GM19397 (cell line): ENCODE measurements at regions not wholly inside any gene's neighbourhood (a gene's known extent, or its start where the extent isn't known, plus 50 kb on each side); places are given as distances from the start of the nearest gene placed in this dataset.
"Not testable (repeated sequence)": the region's sequence is repeated elsewhere in the genome, so short reads cannot be mapped to it uniquely, and the experiment has no call there.

Experiments used
- ATAC-seq: cut with Tn5 transposase; IDR thresholded peaks from one replicate; pipeline ENCODE4 v1.9.1; 2021; ENCODE audit warnings: mild to moderate bottlenecking, moderate library complexity; ENCODE audit not compliant: unreplicated experiment

- no peak for ATAC-seq
Observed at GRCh38 chrX:124690495-124690894, 344.1 kb downstream of the SH2D1A start.

- ATAC-seq = no peak
Observed at GRCh38 chrX:124699876-124700275, 353.5 kb downstream of the SH2D1A start.

GRCh38 chrX:124717537-124717936 lies 371.2 kb downstream of the SH2D1A start:
- ATAC-seq = no peak

- ATAC-seq = no peak
Observed at GRCh38 chrX:124719060-124719459, 372.7 kb downstream of the SH2D1A start.

- no peak for ATAC-seq
Observed at GRCh38 chrX:124720532-124720931, 374.2 kb downstream of the SH2D1A start.

- ATAC-seq = no peak
Observed at GRCh38 chrX:124725502-124725901, 379.1 kb downstream of the SH2D1A start.

GRCh38 chrX:124726292-124726691 lies 379.9 kb downstream of the SH2D1A start:
- ATAC-seq = no peak

DNA sequence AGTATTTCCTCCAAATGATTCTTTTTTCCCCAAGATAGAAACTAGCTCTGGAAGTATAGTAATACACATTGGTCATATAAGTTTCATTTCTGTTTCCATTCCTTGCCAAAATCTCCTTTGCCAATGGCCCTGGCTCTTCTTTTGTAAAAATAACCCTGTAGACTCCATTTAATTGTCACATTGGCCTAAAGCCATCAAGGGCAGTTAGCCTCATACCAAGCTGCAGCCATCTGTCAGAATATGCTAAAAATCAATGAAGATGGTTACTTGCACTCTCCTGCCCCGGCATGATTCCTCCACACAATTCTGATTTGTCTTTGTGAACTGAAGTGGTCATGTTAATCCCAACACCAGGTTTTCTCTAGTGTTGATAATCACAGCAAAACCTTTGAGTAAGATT lies 380.5 kb downstream of the SH2D1A start:
- ATAC-seq = no peak

DNA sequence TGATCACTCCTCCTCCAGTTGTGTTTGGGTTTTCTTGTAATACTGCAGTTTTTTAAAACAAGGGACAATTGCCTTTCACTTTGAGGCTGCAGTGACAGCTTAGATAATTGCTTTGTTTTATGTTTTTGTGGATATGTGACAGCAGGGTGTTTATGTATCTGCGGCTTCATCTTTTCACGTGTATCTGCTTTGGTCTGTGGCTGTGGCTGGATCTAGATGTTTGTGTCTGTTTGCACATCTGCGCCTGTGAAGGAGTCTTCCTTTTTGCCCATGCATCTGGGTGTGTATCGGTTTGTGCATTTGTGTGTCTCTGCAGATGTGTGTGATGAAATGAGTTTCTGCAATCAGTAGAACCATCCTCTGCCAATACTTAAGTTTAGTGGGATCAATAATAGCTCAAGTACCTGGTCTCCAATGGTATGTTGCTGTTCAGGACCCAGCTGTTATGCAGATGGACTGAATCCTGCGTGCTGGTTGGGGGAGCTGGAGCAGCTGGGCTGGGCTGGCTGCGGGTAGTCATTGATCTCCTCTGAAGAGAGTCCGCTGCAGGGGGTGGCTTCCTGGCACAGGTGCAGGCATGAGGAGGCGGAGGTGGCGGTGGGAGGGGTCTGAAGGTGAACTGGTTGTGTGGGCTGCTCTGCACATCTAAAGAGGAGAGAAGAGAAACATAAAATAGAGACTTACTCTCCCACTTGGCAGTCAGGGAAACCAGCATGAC lies 390.3 kb downstream of the SH2D1A start:
- no peak for ATAC-seq

DNA sequence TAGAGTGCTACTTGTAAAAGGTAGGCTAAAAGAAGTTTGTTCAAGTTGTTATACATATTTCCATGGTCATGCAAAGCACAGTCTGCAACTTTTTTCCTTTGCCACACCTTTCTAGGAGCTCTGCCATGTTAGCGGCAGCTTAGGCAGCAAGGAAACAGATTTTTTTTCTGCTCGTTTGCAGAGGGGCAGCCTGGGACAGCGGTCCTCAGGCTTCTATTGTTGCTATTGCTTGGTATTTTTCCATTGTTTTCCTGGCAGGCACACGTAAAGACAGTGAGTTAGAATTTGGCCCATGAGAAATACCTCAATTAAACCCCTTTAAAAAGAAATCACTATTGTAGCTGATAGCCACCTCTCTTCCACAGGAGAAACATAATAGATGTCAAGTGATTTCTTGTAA lies 391.4 kb downstream of the SH2D1A start:
- ATAC-seq = no peak

DNA sequence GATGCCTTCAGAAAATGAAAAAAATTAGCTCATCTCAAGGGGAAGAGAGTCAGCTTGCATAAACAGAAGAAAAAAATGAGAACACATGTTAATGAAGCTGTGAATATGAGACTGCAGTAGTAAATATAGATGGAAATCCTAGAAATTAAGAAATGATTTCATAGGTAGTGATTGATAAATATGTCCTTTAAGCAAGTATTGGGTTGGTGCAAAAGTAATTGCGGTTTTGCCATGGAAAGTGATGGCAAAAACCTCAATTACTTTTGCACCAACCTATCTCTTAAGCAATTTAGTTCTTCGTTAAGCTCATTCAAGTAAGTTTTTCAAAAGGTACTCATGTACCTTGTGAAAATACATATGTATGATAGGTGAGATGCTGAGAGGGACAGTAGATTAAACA lies 400.9 kb downstream of the SH2D1A start:
- ATAC-seq = no peak

- no peak for ATAC-seq
Observed at GRCh38 chrX:124764354-124764753, 418.0 kb downstream of the SH2D1A start.

GRCh38 chrX:124769166-124769565 lies 422.8 kb downstream of the SH2D1A start:
- ATAC-seq = no peak

DNA sequence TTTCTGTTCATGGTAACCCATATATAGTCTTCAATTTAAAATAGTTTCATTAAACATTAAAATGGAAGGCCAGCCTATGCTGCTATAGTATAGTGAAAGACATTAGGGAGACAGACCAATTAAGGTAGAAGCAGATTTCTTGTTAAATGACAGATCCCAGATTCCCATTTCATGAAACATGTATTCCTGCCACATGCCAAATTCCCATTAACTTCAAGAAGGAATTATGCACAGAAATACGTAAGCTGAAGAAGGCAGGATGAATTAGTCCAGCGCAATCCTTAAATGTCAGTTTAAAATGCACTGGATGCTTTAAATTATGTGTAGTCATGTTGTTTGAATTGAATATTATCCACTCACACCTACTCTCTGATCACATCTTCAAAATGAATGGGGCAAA lies 424.9 kb downstream of the SH2D1A start:
- no peak for ATAC-seq

GRCh38 chrX:124788253-124788652 lies 441.9 kb downstream of the SH2D1A start:
- not testable (repeated sequence) for ATAC-seq

GRCh38 chrX:124789874-124790273 lies 443.5 kb downstream of the SH2D1A start:
- ATAC-seq = not testable (repeated sequence)

GRCh38 chrX:124791492-124792095 lies 445.2 kb downstream of the SH2D1A start:
- no peak for ATAC-seq

DNA sequence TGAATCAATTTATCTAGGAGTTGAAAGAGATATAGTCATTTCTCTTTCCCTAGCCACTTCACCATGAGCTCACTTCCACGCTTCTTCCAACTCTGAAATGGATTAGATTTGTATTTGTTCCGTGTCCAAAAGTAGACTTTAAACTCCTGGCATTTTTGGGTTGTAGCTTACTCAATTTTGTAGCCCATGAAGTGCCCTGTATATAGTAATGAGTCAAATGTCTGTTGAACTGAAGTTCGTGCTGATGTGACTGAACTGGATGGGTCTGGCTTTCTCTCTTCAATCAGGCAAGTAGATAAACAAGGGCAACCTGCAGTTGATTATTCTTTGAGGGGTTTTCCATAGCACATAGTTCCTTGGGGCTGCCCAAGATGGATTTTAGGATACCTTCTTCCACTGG lies 450.6 kb downstream of the SH2D1A start:
- no peak for ATAC-seq

DNA sequence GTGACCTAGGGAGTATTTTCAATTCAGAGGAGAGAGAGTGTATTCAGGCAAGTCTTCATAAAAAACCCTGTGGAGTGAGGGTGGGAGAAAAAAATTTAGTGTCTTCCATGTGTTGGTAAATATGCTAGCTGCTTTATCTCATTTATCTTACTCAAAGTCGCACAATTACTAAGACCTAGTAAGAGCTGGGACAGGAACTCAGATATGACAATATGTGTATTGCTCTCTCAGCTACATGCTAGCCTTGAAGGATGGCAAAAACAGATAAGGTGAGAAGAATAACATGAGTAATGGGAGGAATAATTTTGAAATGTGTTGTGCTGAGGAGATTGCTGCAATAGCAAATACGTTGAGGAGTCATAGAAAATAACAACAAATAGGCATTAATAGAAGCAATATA lies 458.6 kb downstream of the SH2D1A start:
- ATAC-seq = no peak

- ATAC-seq = no peak
Observed at GRCh38 chrX:124805486-124805885, 459.1 kb downstream of the SH2D1A start.

DNA sequence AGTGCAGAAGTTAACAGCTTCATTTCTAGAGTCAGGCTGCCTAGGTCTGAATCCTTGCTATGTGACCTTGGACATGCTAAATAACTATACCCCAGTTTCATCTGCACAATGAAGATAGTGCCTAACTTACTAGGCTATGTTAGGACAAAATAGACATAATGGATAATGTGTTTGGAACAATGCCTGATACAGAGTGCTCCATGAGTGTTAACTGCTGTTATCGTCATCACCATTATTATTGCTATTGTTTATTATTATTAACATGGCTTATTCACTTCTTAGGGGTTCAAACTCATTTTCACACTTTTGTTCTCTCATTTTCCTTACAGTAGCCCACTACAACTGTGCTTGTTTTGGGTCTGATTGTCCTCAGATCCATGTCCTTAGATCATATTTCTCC lies 467.7 kb downstream of the SH2D1A start:
- ATAC-seq = no peak

GRCh38 chrX:124818033-124818432 lies 471.7 kb downstream of the SH2D1A start:
- ATAC-seq = no peak

DNA sequence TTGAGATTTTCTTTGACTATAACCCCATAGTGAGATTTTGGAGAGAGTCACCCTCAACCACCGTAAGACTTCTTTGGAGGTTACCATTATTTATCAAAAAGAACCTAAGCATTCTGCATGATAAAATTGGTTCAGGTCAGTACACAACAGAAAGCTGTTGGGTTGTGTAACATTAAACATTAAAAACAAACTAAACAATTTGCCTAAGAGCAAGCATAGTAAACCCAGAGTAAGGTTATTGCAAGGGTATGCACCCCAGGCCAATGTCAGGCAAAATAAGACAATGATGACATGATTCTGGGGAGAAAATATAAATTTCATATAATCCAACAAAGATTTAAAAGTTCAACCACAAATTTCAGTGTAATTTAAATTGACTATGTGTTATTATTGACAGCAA lies 472.4 kb downstream of the SH2D1A start:
- no peak for ATAC-seq
